Tibial nerve (tissue), 3 donors: ENCODE measurements at regions not wholly inside any gene's neighbourhood (a gene's known extent, or its start where the extent isn't known, plus 50 kb on each side); places are given as distances from the start of the nearest gene placed in this dataset.

Experiments
- CTCF ChIP-seq, 5 experiments: fragments of 200-600 bp in 3 of 5; fragments of 450-650 bp in 2 of 5; sonication (generic) in 3 of 5; IDR thresholded peaks; one replicate each; pipeline ENCODE4 v1.5.1; 2016 to 2019; ENCODE audit warnings: antibody characterized with exemption in 5 of 5, mild to moderate bottlenecking in 3 of 5, moderate library complexity in 2 of 5
- POLR2A ChIP-seq, 2 donors: fragments of 450-650 bp; IDR thresholded peaks; one replicate each; pipeline ENCODE4 v1.6.1; 2017; ENCODE audit warnings: antibody characterized with exemption in 2 of 2, mild to moderate bottlenecking in 2 of 2, moderate library complexity in 2 of 2

GRCh38 chr3:177307826-177308225 lies 110.5 kb upstream of the TBL1XR1 start:
- TF ChIP-seq POLR2A (IDR thresholded peaks at IDR 0.05) (no peak), CTCF (IDR thresholded peaks at IDR 0.05) (no peak)
